Mucosa of rectum (tissue), 2 donors: ENCODE measurements at regions not wholly inside any gene's neighbourhood (a gene's known extent, or its start where the extent isn't known, plus 50 kb on each side); places are given as distances from the start of the nearest gene placed in this dataset.
"Not testable (repeated sequence)": the region's sequence is repeated elsewhere in the genome, so short reads cannot be mapped to it uniquely, and the experiment has no call there.

Experiments used
- H3K27ac ChIP-seq, 2 donors: one replicate each; pipeline ENCODE4 v1.7.0; 2013; ENCODE audit warnings: inconsistent platforms in 2 of 2, low read depth in 2 of 2, low read length in 2 of 2
- H3K27me3 ChIP-seq, 2 donors: one replicate each; pipeline ENCODE4 v1.7.0; 2013; ENCODE audit warnings: low read length in 2 of 2; ENCODE audit not compliant: control insufficient read depth in 2 of 2, insufficient read depth in 2 of 2
- H3K36me3 ChIP-seq, 2 donors: one replicate each; pipeline ENCODE4 v1.7.0; 2013; ENCODE audit warnings: low read length in 2 of 2; ENCODE audit not compliant: control insufficient read depth in 2 of 2, insufficient read depth in 2 of 2
- H3K4me1 ChIP-seq, 2 donors: one replicate each; pipeline ENCODE4 v1.7.0; 2013; ENCODE audit warnings: low read length in 2 of 2, mild to moderate bottlenecking in 1 of 2; ENCODE audit not compliant: control insufficient read depth in 2 of 2, insufficient read depth in 2 of 2
- H3K4me3 ChIP-seq, 2 donors: one replicate each; pipeline ENCODE4 v1.7.0; 2013; ENCODE audit warnings: low read length in 2 of 2
- H3K9ac ChIP-seq, 2 donors: one replicate each; pipeline ENCODE4 v1.7.0; 2013; ENCODE audit warnings: low read length in 2 of 2, low read depth in 1 of 2, mild to moderate bottlenecking in 1 of 2
- H3K9me3 ChIP-seq, 2 donors: one replicate each; pipeline ENCODE4 v1.7.0; 2013; ENCODE audit warnings: low read length in 2 of 2; ENCODE audit not compliant: control insufficient read depth in 2 of 2
- donor health status: healthy.
- donor health status: Normal muscosa, but diverticular disease.

DNA sequence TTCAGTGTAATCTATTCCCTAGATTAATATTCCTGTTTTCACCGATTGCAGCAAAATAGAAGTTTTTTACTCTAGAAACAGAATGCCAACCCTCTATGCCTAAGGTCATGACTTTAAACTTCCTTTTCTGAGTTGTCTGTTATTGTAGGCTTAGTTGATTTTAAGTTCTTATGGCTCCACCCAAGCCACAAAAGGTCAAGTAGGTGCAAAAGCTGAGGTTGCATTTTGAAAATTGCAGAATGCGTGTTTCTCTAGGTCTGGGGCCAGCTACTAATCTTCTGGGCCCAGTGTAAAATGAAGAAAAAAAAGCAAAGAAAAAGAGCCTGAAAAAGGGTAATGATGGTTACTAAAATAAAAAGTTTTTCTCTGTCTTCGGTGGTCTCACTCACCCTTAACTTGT lies 635.7 kb upstream of the FAM98A start:
- H3K36me3 ChIP-seq, result no peaks in the 10 kb centered on the region
- H3K9me3 ChIP-seq, result peaks cover 0 to 2% of the 10 kb centered on the region in 2 donors
- no peak overlapping the region for H3K27ac ChIP-seq
- H3K27me3 ChIP-seq, result no peaks in the 10 kb centered on the region
- H3K9ac ChIP-seq, result no peak overlapping the region
- no peak overlapping the region for H3K4me3 ChIP-seq
- no peaks in the 10 kb centered on the region for H3K4me1 ChIP-seq

DNA sequence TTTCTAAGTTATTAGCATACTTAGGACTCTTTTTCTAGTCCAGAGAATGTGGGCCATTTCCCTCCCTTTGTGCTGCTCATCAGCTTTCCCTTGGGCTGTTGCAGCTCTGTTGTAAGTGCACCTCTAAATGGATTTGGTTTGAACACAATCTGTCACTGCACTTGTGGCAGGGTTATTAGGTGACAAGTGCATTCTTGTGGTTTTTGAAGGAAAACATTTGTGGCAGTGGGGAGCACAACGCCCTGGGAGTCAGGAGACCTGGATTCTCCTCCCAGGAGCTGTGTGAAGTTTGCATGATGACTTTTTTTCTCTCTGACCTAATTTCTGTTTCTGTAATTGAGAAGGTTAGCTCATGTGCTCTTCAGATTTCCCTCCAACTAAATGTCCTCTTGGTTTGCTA lies 630.9 kb upstream of the FAM98A start:
- Histone ChIP-seq H3K9ac (no peak overlapping the region), H3K27me3 (no peaks in the 10 kb centered on the region), H3K4me3 (no peak overlapping the region), H3K9me3 (no peaks in the 10 kb centered on the region), H3K36me3 (no peaks in the 10 kb centered on the region), H3K27ac (no peak overlapping the region), H3K4me1 (no peaks in the 10 kb centered on the region)

GRCh38 chr2:34215174-34215573 lies 616.1 kb upstream of the FAM98A start:
- Histone ChIP-seq H3K9ac (no peak overlapping the region), H3K4me3 (no peak overlapping the region), H3K27me3 (no peaks in the 10 kb centered on the region), H3K27ac (no peak overlapping the region), H3K9me3 (peaks cover 0 to 5% of the 10 kb centered on the region in 2 donors), H3K4me1 (no peaks in the 10 kb centered on the region), H3K36me3 (no peaks in the 10 kb centered on the region)

DNA sequence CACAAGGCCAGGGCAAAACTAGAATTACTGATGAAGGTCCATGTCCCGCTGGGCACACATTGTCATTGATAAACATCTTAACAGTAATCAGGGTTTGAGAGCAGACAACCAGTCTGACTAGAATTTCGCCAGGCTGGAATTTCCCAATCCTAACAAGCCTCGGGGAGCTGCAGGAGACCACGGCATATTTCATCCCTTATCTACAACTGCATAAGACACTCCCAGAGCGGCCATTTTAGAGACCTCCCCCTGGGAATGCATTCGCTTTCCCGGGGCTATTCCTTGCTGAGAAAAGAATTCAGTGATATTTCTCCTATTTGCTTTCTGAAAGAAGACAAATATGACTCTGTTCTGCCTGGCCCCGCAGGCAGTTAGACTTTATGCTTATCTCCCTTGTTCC lies 611.3 kb upstream of the FAM98A start:
- H3K4me1 ChIP-seq, H3K9ac ChIP-seq, H3K9me3 ChIP-seq, H3K27ac ChIP-seq, H3K4me3 ChIP-seq, H3K27me3 ChIP-seq, H3K36me3 ChIP-seq: not testable (repeated sequence)

- no peak overlapping the region for H3K4me3 ChIP-seq
- H3K27ac ChIP-seq, result no peak overlapping the region
- no peak overlapping the region for H3K9ac ChIP-seq
- H3K4me1 ChIP-seq, result no peaks in the 10 kb centered on the region
- no peaks in the 10 kb centered on the region for H3K9me3 ChIP-seq
- no peaks in the 10 kb centered on the region for H3K27me3 ChIP-seq
- no peaks in the 10 kb centered on the region for H3K36me3 ChIP-seq
Measured at GRCh38 chr2:34204560-34204959, 605.5 kb upstream of the FAM98A start.

DNA sequence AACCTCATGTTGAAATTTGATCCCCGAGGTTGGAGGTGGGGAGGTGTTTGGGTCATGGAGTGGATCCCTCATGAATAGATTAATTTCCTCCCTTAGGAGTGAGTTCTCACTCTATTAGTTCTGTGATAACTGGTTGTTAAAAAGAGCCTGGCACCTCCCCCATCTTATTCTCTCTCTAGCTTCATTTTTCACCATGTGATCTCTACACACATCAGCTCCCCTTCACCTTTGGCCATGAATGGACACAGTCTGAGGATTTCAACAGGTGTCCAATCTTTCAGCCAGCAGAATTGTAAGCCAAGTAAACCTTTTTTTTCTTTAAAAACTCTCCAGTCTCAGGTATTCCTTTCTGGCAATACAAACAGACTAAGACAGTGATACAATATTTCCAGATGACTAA lies 602.0 kb upstream of the FAM98A start:
- Histone ChIP-seq H3K27me3 (no peaks in the 10 kb centered on the region), H3K4me1 (no peaks in the 10 kb centered on the region), H3K9me3 (no peaks in the 10 kb centered on the region), H3K36me3 (no peaks in the 10 kb centered on the region), H3K27ac (no peak overlapping the region), H3K9ac (no peak overlapping the region), H3K4me3 (no peak overlapping the region)

DNA sequence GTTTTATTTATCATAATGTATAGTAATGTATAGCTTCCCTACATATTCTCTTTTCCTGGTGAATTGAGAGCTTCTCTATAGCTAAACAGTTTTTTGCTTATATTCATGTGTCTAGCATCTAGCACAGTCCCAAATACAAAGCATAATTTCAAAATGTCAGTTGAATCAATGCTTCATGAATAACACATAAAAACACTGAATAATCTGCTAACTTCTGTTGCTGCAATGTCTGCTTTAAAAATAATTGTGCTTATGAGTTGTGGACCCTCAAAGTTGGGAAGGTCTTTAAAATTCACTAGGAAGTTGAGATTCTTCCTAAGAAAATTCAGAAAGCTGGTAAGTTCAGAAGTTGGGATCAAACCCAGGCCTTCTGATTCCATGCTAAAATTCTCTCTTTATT lies 600.9 kb upstream of the FAM98A start:
- H3K9me3 ChIP-seq, result no peaks in the 10 kb centered on the region
- no peak overlapping the region for H3K9ac ChIP-seq
- no peaks in the 10 kb centered on the region for H3K27me3 ChIP-seq
- no peak overlapping the region for H3K27ac ChIP-seq
- no peaks in the 10 kb centered on the region for H3K4me1 ChIP-seq
- no peaks in the 10 kb centered on the region for H3K36me3 ChIP-seq
- no peak overlapping the region for H3K4me3 ChIP-seq

DNA sequence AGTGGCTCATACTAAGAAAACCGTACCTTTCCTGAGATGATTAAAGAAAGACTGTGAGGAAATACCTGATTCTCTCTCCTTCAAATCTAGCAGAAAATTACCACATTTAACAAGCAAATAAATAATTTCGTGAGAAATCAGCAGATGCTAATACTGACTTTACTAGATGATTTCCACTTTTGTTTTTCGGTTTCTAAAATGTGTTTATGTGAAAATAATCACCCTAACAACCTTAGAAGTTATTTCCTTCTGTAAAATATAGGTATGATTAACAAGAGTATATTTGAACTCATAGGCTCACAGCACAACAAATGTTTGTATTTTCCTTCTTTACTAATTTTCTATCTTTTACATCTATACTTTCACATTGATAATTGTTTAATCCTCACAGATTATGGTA lies 594.1 kb upstream of the FAM98A start:
- Histone ChIP-seq H3K36me3 (no peaks in the 10 kb centered on the region), H3K9ac (no peak overlapping the region), H3K27ac (no peak overlapping the region), H3K4me1 (no peaks in the 10 kb centered on the region), H3K4me3 (no peak overlapping the region), H3K9me3 (no peaks in the 10 kb centered on the region), H3K27me3 (no peaks in the 10 kb centered on the region)

GRCh38 chr2:34188464-34189303 lies 589.6 kb upstream of the FAM98A start:
- no peak overlapping the region for H3K27ac ChIP-seq
- H3K9me3 ChIP-seq, result no peaks in the 10 kb centered on the region
- H3K27me3 ChIP-seq, result no peaks in the 10 kb centered on the region
- no peak overlapping the region for H3K4me3 ChIP-seq
- no peaks in the 10 kb centered on the region for H3K4me1 ChIP-seq
- no peak overlapping the region for H3K9ac ChIP-seq
- H3K36me3 ChIP-seq, result no peaks in the 10 kb centered on the region

DNA sequence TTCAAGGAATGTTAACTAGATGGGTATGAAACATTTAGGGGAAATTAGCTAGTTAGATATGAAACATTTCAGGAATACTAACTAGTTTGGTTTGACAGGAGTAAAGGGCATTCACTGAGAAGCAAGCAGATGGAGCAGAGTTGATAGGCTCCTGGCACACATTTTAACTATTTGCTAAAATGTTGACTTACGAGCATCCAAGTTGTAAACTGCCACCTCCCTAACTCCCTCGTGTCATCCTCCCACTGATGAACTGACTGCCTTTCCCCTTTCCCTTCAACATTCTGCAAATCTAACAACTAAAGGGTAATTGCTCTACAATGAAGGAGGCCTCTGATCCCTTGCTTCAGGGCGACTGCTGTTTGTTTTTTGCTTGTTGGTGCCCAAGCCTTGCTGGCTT lies 580.4 kb upstream of the FAM98A start:
- Histone ChIP-seq H3K4me1 (no peaks in the 10 kb centered on the region), H3K27me3 (no peaks in the 10 kb centered on the region), H3K36me3 (no peaks in the 10 kb centered on the region), H3K27ac (no peak overlapping the region), H3K9me3 (no peaks in the 10 kb centered on the region), H3K4me3 (no peak overlapping the region), H3K9ac (no peak overlapping the region)
